ENCODE measurements at regions not wholly inside any gene's neighbourhood (a gene's known extent, or its start where the extent isn't known, plus 50 kb on each side); places are given as distances from the start of the nearest gene placed in this dataset.
"Not testable (repeated sequence)": the region's sequence is repeated elsewhere in the genome, so short reads cannot be mapped to it uniquely, and the experiment has no call there.

DNA sequence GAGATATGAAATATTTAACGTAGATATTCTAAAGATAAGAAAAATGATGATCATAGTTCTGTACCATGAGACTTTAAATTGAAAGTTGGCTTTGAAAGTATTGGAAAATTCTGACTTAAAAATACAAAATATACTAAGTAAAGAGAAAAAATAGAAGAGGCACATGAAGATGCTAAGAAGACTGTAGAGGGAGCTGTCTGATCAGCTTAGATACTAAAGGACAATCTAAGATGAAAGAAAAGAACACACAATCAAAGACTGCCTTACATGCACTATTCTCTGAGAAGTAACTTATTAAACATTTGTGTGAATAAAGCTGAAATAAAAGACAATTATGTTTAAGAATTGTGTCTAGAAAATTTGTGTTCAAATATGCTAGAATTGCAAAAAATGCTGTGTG is 55.1 kb downstream of the RBMXL2 start:
- POLR2A ChIA-PET = no interaction called here
- Histone ChIP-seq H3K4me2 (no peak overlapping the region), H3K27ac (no peak overlapping the region), H3K4me1 (no peaks in the 10 kb centered on the region), H3K4me3 (no peak overlapping the region), H3K9me3 (no peaks in the 10 kb centered on the region)
- ATAC-seq (no peak), FAIRE-seq (peak; percentile 39), DNase-seq (ENCODE audit: low read depth in 1 of 2, low spot score in 1 of 2) (peak in 1 of 2 experiments; percentile 31)
- CTCF ChIA-PET = interaction anchor here (0.6 to 4.7 kb wide), 9 partner anchors 9 to 522 kb away, joined by 3 to 27 read pairs (median 3); no protein-coding TSS in a partner anchor
- WGBS (ENCODE audit: missing lambda C conversion rate) = 0% methylated on average over 1 of the region's 1 CpG
- TF ChIP-seq SREBF2 (IDR thresholded peaks at IDR 0.05) (no peak), RAD21 (conservative IDR thresholded peaks at IDR 0.05 in 1 of 2, IDR thresholded peaks at IDR 0.05 in 1 of 2) (peak; percentile 52 to 59; a peak in 4 of 5 replicates)
- TF ChIP-seq, protein P1, sequence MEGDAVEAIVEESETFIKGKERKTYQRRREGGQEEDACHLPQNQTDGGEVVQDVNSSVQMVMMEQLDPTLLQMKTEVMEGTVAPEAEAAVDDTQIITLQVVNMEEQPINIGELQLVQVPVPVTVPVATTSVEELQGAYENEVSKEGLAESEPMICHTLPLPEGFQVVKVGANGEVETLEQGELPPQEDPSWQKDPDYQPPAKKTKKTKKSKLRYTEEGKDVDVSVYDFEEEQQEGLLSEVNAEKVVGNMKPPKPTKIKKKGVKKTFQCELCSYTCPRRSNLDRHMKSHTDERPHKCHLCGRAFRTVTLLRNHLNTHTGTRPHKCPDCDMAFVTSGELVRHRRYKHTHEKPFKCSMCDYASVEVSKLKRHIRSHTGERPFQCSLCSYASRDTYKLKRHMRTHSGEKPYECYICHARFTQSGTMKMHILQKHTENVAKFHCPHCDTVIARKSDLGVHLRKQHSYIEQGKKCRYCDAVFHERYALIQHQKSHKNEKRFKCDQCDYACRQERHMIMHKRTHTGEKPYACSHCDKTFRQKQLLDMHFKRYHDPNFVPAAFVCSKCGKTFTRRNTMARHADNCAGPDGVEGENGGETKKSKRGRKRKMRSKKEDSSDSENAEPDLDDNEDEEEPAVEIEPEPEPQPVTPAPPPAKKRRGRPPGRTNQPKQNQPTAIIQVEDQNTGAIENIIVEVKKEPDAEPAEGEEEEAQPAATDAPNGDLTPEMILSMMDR (IDR thresholded peaks at IDR 0.05) = peak; percentile 38

DNA sequence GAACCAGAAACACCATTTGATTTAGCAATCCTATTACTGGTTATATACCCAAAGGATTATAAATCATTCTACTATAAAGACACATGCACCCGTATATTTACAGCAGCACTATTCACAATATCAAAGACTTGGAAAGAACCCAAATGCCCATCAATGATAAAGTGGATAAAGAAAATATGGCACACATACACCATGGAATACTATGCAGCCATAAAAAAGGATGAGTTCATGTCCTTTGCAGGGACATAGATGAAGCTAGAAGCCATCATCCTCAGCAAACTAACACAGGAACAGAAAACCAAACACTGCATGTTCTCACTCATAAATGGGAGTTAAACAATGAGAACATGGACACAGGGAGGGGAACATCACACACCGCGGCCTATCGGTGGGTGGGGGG is 61.3 kb downstream of the RBMXL2 start:
- CTCF ChIA-PET; H3K4me1 ChIP-seq; H3K27ac ChIP-seq; FAIRE-seq; ATAC-seq; H3K4me3 ChIP-seq; H3K9me3 ChIP-seq; H3K4me2 ChIP-seq; POLR2A ChIA-PET; DNase-seq (ENCODE audit: low read depth in 1 of 2, low spot score in 1 of 2): not testable (repeated sequence)
- WGBS (ENCODE audit: missing lambda C conversion rate) = 45% methylated on average over 4 of the region's 4 CpGs

DNA sequence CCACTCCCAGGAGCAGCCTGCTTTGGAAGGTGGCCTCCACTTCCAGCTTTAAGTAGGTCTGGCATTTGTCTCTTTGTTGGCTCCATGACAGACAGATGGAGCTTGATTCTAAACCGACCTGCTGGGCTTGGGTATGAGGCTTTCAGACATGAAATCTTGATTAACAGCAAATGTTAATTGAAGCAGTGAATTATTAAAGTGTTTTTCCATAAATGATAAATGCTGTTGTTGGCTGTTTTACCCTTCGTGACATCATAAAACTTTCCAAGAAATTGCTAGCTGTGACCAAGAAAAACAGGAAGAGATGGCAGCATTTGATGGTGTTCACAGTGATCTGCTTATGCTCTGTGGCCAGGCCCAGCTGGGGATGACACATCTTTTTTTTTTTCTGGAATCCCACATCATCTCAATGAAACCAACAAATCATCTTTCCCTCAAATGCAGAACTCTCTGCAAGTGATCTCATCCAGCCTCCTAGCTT is 66.1 kb downstream of the RBMXL2 start:
- DNase-seq (ENCODE audit: low read depth in 1 of 2, low spot score in 1 of 2) (no peak), ATAC-seq (no peak), FAIRE-seq (no peak)
- no peak overlapping the region for H3K27ac ChIP-seq
- 2% methylated on average over 2 of the region's 2 CpGs for WGBS (ENCODE audit: missing lambda C conversion rate)
- ChIA-PET POLR2A (no interaction called here), CTCF (no interaction called here)
- H3K4me2 ChIP-seq = no peak overlapping the region
- H3K9me3 ChIP-seq = no peaks in the 10 kb centered on the region
- no peak overlapping the region for H3K4me3 ChIP-seq
- TF ChIP-seq SMC3 (IDR thresholded peaks at IDR 0.05) = no peak
- TF ChIP-seq CHD2 (IDR thresholded peaks at IDR 0.05; ENCODE audit: low read length, partially characterized antibody) = no peak
- TF ChIP-seq ZC3H11A (IDR thresholded peaks at IDR 0.05) = no peak
- TF ChIP-seq POLR2AphosphoS2 (conservative IDR thresholded peaks at IDR 0.05; ENCODE audit: low read length) = no peak
- TF ChIP-seq CBX2 (IDR thresholded peaks at IDR 0.05; ENCODE audit: borderline replicate concordance, low read depth) = no peak
- no peak for TF ChIP-seq TFCP2L1 (CRISPR knock-in tag; IDR thresholded peaks at IDR 0.05)
- TF ChIP-seq HEYL (CRISPR knock-in tag; IDR thresholded peaks at IDR 0.05) = no peak
- TF ChIP-seq CHD4 (IDR thresholded peaks at IDR 0.05; ENCODE audit: borderline replicate concordance) = no peak
- TF ChIP-seq MAZ (IDR thresholded peaks at IDR 0.05; ENCODE audit: borderline replicate concordance, low read depth, low read length) = no peak
- TF ChIP-seq HDAC2 (IDR thresholded peaks at IDR 0.05) = no peak
- no peak for TF ChIP-seq ZFP36 (IDR thresholded peaks at IDR 0.05; ENCODE audit: borderline replicate concordance, partially characterized antibody)
- no peak for TF ChIP-seq EP300 (IDR thresholded peaks at IDR 0.05)
- TF ChIP-seq KDM1A (IDR thresholded peaks at IDR 0.05; ENCODE audit: low read depth) = no peak
- TF ChIP-seq, protein P2, sequence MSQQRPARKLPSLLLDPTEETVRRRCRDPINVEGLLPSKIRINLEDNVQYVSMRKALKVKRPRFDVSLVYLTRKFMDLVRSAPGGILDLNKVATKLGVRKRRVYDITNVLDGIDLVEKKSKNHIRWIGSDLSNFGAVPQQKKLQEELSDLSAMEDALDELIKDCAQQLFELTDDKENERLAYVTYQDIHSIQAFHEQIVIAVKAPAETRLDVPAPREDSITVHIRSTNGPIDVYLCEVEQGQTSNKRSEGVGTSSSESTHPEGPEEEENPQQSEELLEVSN (IDR thresholded peaks at IDR 0.05; ENCODE audit: borderline replicate concordance, low read depth) = no peak
- no peak for TF ChIP-seq KDM5A (IDR thresholded peaks at IDR 0.05)
- no peaks in the 10 kb centered on the region for H3K4me1 ChIP-seq

DNA sequence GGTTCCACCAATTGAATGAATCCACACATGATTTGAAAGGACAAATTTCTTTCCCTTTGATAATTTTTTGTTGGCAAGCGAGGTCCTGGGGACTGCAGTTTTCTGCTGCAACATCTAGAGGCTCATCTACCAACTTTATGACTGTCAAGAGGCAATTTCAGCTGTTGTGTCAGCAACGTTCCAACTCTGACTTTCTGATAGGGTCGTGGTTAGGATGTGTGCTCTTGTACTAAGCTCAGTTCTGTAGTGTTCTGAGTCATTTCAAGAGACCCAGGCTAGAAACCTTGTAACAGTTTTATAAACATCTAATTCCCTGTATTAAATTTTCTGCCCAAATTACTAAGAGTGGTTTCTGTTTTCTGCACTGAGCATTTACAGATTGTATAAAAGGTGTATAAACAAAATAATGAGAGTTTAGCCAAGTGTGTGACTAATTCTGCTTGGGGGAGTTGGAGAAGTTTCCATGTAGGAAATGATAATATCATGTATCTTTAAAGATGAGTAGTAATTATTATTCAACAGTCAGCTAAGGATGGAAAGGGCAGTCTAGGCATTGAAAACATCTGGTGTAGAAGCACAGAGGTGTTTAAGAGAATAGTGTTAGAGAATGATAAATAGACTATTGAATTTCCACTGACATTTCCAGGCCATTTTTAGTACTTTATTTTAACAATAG is 72.2 kb downstream of the RBMXL2 start:
- FAIRE-seq = no peak
- Histone ChIP-seq H3K4me3 (no peak overlapping the region), H3K4me2 (no peak overlapping the region), H3K27ac (no peak overlapping the region), H3K9me3 (no peaks in the 10 kb centered on the region), H3K4me1 (no peaks in the 10 kb centered on the region)
- no peak for DNase-seq (ENCODE audit: low read depth in 1 of 2, low spot score in 1 of 2)
- TF ChIP-seq HDAC2 (IDR thresholded peaks at IDR 0.05) = no peak
- TF ChIP-seq HEYL (CRISPR knock-in tag; IDR thresholded peaks at IDR 0.05) = no peak
- TF ChIP-seq, protein P3, sequence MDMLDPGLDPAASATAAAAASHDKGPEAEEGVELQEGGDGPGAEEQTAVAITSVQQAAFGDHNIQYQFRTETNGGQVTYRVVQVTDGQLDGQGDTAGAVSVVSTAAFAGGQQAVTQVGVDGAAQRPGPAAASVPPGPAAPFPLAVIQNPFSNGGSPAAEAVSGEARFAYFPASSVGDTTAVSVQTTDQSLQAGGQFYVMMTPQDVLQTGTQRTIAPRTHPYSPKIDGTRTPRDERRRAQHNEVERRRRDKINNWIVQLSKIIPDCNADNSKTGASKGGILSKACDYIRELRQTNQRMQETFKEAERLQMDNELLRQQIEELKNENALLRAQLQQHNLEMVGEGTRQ (IDR thresholded peaks at IDR 0.05) = no peak
- TF ChIP-seq GATA3 (IDR thresholded peaks at IDR 0.05; ENCODE audit: borderline replicate concordance) = no peak
- ChIA-PET POLR2A (no interaction called here), CTCF (no interaction called here)
- ATAC-seq = no peak
- 3% methylated on average over 3 of the region's 3 CpGs for WGBS (ENCODE audit: missing lambda C conversion rate)
